NCI-H748 treated with DMSO at 0.1 percent for 48 hours (cell line): ENCODE measurements at regions not wholly inside any gene's neighbourhood (a gene's known extent, or its start where the extent isn't known, plus 50 kb on each side); places are given as distances from the start of the nearest gene placed in this dataset.
A peak's percentile ranks its signal among the peaks of the same experiment; 100 is the strongest.
"Not testable (repeated sequence)": the region's sequence is repeated elsewhere in the genome, so short reads cannot be mapped to it uniquely, and the experiment has no call there.

Experiments
- DNase-seq: peaks from one replicate; lab custom pipeline; 2025; lab: John Stamatoyannopoulos, UW

- no peak for DNase-seq
These were observed 227.5 kb upstream of the LRIG3 start for GRCh38 chr12:59147791-59148190.

GRCh38 chr12:59142183-59142790 is 222.0 kb upstream of the LRIG3 start:
- no peak for DNase-seq

DNA sequence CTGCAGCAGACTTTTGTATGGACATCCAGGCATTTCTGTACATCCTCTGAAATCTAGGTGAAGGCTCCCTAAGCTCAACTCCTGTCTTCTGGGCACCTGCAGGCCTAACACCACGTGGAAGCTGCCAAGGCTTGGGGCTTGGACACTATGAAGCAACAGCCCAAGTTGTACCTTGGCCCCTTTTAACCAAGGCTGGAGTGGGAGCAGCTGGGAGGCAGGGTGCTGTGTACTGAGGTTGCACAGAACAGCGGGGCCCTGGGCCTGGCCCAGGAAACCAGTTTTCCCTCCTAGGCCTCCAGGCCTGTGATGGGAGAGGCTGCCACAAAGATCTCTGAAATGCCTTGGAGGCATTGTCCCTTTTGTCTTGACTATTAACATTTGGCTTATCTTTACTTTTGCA is 214.4 kb upstream of the LRIG3 start:
- DNase-seq: no peak

- DNase-seq: no peak
These were observed 211.2 kb upstream of the LRIG3 start for GRCh38 chr12:59131462-59131861.

DNA sequence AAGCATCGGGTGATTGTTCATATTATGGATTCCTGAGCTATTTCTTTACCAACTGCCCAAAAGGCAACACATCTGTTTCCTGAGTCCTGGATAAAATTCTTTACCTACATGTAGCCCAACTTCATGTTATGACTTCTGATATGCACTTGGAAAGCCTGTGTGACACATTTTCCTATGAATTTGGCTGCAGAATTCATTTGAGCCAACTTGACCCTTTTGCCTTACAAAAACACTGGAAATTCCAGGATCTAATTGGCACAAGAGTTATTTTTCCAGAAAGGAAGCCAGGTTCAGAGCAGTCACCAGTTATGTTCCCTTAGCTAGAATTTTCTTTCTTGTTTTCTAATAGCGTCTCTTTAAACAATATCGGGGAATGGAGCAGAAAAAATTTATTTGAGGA is 202.5 kb upstream of the LRIG3 start:
- no peak for DNase-seq

DNA sequence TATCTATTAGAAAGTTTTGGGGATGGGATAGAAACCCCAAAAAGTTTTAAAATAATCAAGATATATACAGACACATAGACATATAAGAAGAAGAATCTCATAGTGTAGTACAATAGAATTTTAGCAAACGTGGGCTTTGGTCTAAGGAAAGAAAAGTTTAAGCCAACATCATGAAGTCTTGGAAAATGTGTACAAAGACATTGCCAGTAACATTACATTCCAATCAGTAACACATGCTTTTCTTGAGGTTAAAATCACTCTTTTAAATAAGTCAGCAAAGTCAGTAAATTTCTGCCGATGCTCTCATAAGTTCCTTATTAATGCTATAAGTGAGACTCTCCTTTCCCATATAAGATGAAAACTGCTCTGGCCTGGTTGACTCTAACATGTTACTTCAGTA is 201.1 kb upstream of the LRIG3 start:
- DNase-seq: no peak

- no peak for DNase-seq
These were observed 199.4 kb upstream of the LRIG3 start for GRCh38 chr12:59119676-59120075.

DNA sequence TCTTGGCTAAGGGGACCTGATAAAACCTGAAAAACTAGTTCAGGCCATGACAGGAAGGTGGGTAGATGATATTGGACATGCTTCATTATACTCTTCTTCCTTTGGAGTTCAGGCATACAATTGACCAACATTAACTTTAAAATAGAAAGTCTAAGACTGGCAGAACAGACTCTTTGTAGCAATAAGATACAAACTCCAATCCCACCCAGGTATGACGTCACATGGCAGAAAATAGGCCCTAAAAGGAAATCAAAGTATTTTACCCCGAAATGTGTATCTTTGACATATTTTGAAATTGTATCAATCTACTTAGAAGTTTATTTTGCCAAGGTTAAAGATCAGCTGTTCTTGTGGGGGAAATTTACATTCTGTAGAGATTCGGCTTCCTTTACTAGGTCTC is 198.1 kb upstream of the LRIG3 start:
- no peak for DNase-seq

DNA sequence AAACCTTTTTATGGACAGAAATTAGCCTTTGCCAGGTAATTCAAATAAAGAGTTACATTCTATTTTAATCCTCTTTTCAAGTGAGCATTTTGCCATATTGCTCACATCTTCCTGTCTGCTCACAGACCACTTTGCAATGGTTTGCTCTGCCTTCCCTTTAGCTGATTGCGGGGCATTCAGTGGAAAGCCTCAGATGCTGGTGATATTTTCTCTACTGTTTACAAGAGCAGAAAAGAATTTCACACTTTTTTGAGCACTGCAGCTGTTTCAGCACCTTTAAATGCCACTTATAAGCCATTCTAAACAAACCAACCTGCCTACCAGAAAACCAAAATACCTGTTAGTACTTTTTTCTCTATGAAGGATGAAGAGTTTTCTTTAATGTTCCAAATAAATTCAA is 195.7 kb upstream of the LRIG3 start:
- DNase-seq: no peak

- no peak for DNase-seq
These were observed 195.2 kb upstream of the LRIG3 start for GRCh38 chr12:59115526-59115925.

GRCh38 chr12:59113831-59114615 is 193.7 kb upstream of the LRIG3 start:
- DNase-seq: peak; percentile 77

DNA sequence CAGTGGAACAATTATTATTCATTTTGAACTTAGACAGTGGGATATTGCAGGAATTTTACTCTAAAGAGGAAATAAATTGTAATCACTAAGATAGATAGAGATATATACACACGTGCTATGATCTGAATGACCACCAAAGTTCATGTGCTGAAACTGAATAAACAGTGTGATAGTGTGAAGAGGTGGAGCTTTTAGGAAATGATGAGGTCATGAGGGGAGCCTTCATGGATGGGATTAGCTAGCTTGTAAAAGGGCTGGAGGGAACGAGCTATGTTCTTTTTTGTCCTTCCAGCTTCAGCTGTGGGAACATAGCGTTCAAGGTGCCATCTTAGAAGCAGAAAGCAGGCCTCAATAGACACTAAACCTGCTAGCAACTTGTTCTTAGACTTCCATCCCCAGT is 191.5 kb upstream of the LRIG3 start:
- no peak for DNase-seq

GRCh38 chr12:59108516-59108915 is 188.2 kb upstream of the LRIG3 start:
- DNase-seq: not testable (repeated sequence)

DNA sequence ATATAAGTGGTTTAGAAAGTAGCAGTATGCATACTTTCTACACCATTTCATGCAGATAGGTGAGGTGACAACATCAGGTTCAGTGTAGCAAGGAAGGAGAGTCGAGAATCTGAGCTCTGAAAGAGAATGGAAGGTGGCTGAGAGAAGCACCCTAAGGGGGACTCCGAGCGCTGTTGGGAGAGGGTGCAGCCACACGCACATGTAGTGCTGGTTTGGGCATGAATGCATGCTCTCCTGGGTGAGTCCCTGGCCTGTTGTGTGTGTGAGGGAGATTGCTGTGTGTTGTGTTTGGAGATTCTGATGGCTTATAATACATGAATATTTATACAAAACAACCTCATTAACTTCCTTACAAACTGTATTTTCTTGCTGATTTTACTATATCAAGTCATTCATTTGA is 180.3 kb upstream of the LRIG3 start:
- no peak for DNase-seq

- DNase-seq: no peak
These were observed 177.6 kb upstream of the LRIG3 start for GRCh38 chr12:59097876-59098275.

DNA sequence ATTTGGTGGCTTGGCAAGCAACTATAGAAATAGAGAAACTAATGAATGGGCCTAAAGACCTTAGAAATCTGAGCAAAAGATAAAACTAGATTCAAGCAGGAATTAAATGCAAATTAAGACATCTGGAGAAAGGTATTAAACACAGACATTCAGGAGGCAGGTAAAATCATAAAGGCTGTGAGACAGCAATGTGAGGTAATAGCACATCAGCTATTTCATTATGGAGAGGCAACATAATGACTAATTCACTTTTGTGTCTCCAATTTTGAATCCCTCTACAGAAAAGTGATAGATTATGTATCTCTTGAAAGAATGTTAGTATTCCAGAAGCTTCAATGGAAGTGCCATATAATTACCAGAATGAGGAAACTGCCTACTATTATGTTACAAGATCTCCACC is 175.9 kb upstream of the LRIG3 start:
- no peak for DNase-seq

GRCh38 chr12:59093073-59093772 is 172.9 kb upstream of the LRIG3 start:
- DNase-seq: no peak

GRCh38 chr12:59088673-59089072 is 168.4 kb upstream of the LRIG3 start:
- no peak for DNase-seq

GRCh38 chr12:59087691-59088090 is 167.4 kb upstream of the LRIG3 start:
- no peak for DNase-seq

GRCh38 chr12:59087077-59087673 is 166.9 kb upstream of the LRIG3 start:
- no peak for DNase-seq

DNA sequence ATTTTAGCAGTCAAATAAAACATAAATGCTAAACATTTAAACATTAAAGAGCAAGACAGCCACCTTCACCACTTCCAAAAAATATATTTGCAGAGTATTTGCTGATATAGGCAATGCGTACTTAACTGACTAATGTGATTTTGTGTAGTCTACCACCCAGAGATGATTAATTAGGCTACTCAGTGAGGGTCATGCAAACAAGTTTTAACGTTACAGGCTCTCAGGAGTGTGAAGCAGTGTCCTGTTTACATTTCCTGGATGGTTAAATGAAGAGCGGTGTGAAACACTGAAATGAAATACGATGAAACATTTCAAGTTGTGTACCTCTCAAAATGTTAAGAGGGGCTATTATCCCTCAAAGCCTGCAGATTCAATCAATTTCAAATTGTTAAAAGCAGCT is 165.8 kb upstream of the LRIG3 start:
- DNase-seq: peak; percentile 96

DNA sequence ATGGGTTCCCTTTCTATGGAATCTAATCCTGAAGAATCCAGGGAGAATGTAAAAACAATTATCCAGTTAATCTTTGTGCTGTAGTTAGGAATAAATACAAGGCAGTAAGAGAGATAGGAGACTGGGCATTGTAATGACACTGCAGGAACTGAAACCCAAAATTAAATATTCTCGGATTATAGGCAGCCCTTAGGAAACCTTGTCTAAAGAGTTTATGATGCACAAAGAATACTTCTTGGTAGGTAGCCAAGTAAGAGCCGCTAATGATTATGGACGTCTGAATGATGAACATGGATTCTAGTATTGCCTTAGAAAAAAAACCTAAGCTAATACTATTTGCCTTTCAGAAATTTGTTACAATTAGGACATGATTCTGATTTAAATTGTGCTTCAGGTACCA is 165.4 kb upstream of the LRIG3 start:
- DNase-seq: peak; percentile 85
